PC-3 (cell line): ENCODE measurements at regions not wholly inside any gene's neighbourhood (a gene's known extent, or its start where the extent isn't known, plus 50 kb on each side); places are given as distances from the start of the nearest gene placed in this dataset.

Experiments
- EZH2phosphoT487 ChIP-seq: fragments of 300-600 bp; sonication (generic); IDR thresholded peaks from 2 replicates; pipeline ENCODE4 v1.6.1; 2018; ENCODE audit warnings: mild to moderate bottlenecking, antibody characterized with exemption, low read length, borderline replicate concordance
- TF ChIP-seq, protein P1 (sequence below): fragments of 300-600 bp; sonication (generic); conservative IDR thresholded peaks from 2 replicates; pipeline ENCODE4 v1.5.1; 2017; ENCODE audit warnings: antibody characterized with exemption, low read depth, mild to moderate bottlenecking, low read length

DNA sequence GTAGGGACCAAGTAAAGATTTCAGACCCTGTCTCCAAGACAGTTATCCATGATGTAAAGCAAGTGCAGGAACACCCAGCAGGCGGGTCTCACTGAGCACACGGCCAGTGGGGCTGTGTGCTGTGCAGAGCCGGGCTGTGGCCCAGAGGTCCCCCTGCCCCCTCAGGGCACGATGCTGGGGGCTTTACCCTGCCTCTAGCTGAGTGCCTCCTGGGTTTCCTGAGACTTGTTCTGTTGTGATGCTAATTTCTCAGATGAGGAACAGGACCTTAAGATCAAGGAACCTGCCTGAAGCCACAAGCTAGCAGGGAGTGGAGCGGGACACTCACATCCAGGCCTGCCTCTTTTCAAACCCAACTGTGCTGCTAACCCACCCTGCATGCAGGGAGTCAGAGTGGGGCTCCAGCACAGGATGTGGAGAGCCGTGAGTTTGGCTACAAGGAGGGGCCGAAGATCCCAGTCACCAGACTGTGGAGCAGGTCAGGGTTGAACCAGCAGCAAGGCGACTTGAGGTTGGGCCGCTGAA lies 76.1 kb upstream of the LYZL2 start:
- TF ChIP-seq, protein P1, sequence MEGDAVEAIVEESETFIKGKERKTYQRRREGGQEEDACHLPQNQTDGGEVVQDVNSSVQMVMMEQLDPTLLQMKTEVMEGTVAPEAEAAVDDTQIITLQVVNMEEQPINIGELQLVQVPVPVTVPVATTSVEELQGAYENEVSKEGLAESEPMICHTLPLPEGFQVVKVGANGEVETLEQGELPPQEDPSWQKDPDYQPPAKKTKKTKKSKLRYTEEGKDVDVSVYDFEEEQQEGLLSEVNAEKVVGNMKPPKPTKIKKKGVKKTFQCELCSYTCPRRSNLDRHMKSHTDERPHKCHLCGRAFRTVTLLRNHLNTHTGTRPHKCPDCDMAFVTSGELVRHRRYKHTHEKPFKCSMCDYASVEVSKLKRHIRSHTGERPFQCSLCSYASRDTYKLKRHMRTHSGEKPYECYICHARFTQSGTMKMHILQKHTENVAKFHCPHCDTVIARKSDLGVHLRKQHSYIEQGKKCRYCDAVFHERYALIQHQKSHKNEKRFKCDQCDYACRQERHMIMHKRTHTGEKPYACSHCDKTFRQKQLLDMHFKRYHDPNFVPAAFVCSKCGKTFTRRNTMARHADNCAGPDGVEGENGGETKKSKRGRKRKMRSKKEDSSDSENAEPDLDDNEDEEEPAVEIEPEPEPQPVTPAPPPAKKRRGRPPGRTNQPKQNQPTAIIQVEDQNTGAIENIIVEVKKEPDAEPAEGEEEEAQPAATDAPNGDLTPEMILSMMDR = no peak
- no peak for TF ChIP-seq EZH2phosphoT487
